A673 (cell line): ENCODE measurements at regions not wholly inside any gene's neighbourhood (a gene's known extent, or its start where the extent isn't known, plus 50 kb on each side); places are given as distances from the start of the nearest gene placed in this dataset.

Source experiments
- EZH2 ChIP-seq: fragments of 200-600 bp; sonication (generic); IDR thresholded peaks from 2 replicates; pipeline ENCODE4 v1.6.1; 2017; ENCODE audit warnings: borderline replicate concordance, low read depth, mild to moderate bottlenecking, mixed read lengths, antibody characterized with exemption, low read length; ENCODE audit not compliant: poor library complexity, severe bottlenecking
- TF ChIP-seq, protein P1 (sequence below): fragments of 300-800, 200-600 bp; sonication (generic); conservative IDR thresholded peaks from 2 replicates; pipeline ENCODE4 v1.5.1; 2017; ENCODE audit warnings: low read depth, mild to moderate bottlenecking, antibody characterized with exemption, low read length, moderate library complexity, mixed read lengths

DNA sequence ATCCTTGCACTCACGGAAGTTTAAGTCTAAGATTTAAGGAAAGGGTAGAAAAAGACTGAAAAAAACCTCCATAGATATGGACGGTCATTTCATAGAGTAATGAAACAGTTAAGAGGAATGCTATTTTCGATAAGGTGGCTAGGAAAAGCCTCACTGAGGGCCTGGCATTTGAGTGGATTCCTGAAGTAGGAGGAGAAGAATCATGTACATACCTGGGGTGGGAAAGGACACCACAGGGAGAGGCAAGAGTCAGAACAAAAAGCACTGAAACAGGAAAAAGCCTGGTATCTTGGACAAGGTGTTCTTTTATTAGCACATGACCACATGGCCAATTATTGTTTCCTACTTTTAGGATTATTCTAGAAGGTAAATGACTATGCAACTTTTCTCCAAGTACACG, 547.2 kb upstream of the DIPK2B start:
- TF ChIP-seq, protein P1, sequence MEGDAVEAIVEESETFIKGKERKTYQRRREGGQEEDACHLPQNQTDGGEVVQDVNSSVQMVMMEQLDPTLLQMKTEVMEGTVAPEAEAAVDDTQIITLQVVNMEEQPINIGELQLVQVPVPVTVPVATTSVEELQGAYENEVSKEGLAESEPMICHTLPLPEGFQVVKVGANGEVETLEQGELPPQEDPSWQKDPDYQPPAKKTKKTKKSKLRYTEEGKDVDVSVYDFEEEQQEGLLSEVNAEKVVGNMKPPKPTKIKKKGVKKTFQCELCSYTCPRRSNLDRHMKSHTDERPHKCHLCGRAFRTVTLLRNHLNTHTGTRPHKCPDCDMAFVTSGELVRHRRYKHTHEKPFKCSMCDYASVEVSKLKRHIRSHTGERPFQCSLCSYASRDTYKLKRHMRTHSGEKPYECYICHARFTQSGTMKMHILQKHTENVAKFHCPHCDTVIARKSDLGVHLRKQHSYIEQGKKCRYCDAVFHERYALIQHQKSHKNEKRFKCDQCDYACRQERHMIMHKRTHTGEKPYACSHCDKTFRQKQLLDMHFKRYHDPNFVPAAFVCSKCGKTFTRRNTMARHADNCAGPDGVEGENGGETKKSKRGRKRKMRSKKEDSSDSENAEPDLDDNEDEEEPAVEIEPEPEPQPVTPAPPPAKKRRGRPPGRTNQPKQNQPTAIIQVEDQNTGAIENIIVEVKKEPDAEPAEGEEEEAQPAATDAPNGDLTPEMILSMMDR = no peak
- no peak for TF ChIP-seq EZH2
